OCI-LY3 (cell line): ENCODE measurements at regions not wholly inside any gene's neighbourhood (a gene's known extent, or its start where the extent isn't known, plus 50 kb on each side); places are given as distances from the start of the nearest gene placed in this dataset.

Source experiments
- H2AFZ ChIP-seq: fragments of 200-600, 300-600 bp; shearing (Covaris generic); 2 replicates; pipeline ENCODE4 v1.6.0; 2014; ENCODE audit warnings: antibody characterized with exemption, low read depth, low read length
- H3K27ac ChIP-seq: fragments of 200-600, 300-600 bp; sonication (generic); 2 replicates; pipeline ENCODE4 v1.5.1; 2014; ENCODE audit warnings: mild to moderate bottlenecking, low read length, moderate library complexity, mixed read lengths
- H3K27me3 ChIP-seq: fragments of 200-600, 300-600 bp; sonication (generic); 2 replicates; pipeline ENCODE4 v1.6.1; 2014; ENCODE audit warnings: low read depth, low read length, mixed read lengths
- H3K36me3 ChIP-seq: fragments of 200-600, 300-600 bp; sonication (generic); replicated peaks from 2 replicates; pipeline ENCODE3; 2014; ENCODE audit warnings: low read depth, low read length, mixed read lengths
- H3K4me1 ChIP-seq: fragments of 300-600, 200-600 bp; sonication (generic); 2 replicates; pipeline ENCODE4 v1.6.1; 2014; ENCODE audit warnings: low read length, mixed read lengths
- H3K4me2 ChIP-seq: fragments of 200-600, 300-600 bp; sonication (generic); 2 replicates; pipeline ENCODE4 v1.6.1; 2014; ENCODE audit warnings: low read length, mixed read lengths
- H3K4me3 ChIP-seq: fragments of 300-600, 200-600 bp; sonication (generic); 2 replicates; pipeline ENCODE4 v1.5.1; 2014; ENCODE audit warnings: antibody characterized with exemption, mild to moderate bottlenecking, low read length, moderate library complexity
- H3K79me2 ChIP-seq: fragments of 300-600, 200-600 bp; shearing (Covaris generic); 2 replicates; pipeline ENCODE4 v1.6.1; 2014; ENCODE audit warnings: mild to moderate bottlenecking, low read length, mixed read lengths
- H3K9ac ChIP-seq: fragments of 300-600, 200-600 bp; shearing (Covaris generic); 2 replicates; pipeline ENCODE4 v1.6.0; 2014; ENCODE audit warnings: mild to moderate bottlenecking, low read length, moderate library complexity
- H3K9me3 ChIP-seq: fragments of 200-600, 300-600 bp; shearing (Covaris generic); 2 replicates; pipeline ENCODE4 v1.6.1; 2014; ENCODE audit warnings: low read length, mixed read lengths; ENCODE audit not compliant: insufficient read depth
- H4K20me1 ChIP-seq: fragments of 200-600, 300-600 bp; sonication (generic); 2 replicates; pipeline ENCODE4 v1.6.1; 2016; ENCODE audit warnings: low read length, mixed read lengths; ENCODE audit not compliant: insufficient read depth
- EZH2phosphoT487 ChIP-seq: fragments of 200-600 bp; shearing (Covaris generic); IDR thresholded peaks from 2 replicates; pipeline ENCODE4 v1.6.1; 2018; ENCODE audit warnings: antibody characterized with exemption, mixed run types, low read depth
- TF ChIP-seq, protein P1 (sequence below): fragments of 200-600, 300-600 bp; sonication (generic); IDR thresholded peaks from 2 replicates; pipeline ENCODE4 v1.5.1; 2014; ENCODE audit warnings: antibody characterized with exemption, low read length, low read depth

DNA sequence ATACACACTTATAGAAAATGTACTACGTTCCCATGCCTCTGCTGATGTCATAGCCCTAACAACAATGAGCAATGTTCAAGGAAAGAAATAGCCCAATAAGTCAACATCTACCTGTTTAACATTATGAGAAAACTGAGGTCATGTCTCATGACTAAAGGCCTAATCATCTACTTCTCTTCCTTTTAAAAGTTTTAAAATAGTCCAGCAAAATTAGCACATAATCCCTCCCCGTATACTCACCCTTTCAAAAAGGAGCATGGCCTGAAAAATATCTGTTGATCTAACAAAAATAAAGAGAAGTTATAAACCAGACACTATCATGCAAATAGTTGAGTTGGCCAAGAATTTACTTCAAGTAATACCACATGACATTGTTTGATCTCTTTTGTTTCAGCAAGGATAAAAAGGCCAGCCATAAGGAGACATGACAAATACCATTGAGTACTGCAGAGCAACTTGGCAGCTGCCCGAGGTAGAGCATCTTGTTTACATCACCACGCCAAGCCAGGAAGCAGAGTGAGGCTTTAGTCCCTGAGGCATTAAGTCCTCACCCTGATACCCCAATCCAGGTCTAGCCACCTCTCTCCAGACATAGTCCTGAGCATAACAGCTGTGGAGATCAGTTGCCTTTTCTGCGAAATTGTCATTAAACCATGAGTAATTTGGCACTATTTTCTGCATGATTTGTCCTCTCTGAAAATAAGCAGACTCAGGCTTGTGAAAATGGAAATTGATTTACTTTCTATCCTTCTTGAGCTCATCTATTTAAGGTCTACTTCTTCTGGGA lies 137.4 kb upstream of the ETAA1 start:
- no peaks in the 10 kb centered on the region for H3K79me2 ChIP-seq
- no peaks in the 10 kb centered on the region for H3K9me3 ChIP-seq
- no peak overlapping the region for H3K9ac ChIP-seq
- H3K4me2 ChIP-seq = no peak overlapping the region
- no peaks in the 10 kb centered on the region for H3K27me3 ChIP-seq
- TF ChIP-seq EZH2phosphoT487 = no peak
- TF ChIP-seq, protein P1, sequence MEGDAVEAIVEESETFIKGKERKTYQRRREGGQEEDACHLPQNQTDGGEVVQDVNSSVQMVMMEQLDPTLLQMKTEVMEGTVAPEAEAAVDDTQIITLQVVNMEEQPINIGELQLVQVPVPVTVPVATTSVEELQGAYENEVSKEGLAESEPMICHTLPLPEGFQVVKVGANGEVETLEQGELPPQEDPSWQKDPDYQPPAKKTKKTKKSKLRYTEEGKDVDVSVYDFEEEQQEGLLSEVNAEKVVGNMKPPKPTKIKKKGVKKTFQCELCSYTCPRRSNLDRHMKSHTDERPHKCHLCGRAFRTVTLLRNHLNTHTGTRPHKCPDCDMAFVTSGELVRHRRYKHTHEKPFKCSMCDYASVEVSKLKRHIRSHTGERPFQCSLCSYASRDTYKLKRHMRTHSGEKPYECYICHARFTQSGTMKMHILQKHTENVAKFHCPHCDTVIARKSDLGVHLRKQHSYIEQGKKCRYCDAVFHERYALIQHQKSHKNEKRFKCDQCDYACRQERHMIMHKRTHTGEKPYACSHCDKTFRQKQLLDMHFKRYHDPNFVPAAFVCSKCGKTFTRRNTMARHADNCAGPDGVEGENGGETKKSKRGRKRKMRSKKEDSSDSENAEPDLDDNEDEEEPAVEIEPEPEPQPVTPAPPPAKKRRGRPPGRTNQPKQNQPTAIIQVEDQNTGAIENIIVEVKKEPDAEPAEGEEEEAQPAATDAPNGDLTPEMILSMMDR = no peak
- no peaks in the 10 kb centered on the region for H4K20me1 ChIP-seq
- no peak overlapping the region for H3K27ac ChIP-seq
- H3K36me3 ChIP-seq = no peaks in the 10 kb centered on the region
- no peaks in the 10 kb centered on the region for H3K4me1 ChIP-seq
- no peak overlapping the region for H3K4me3 ChIP-seq
- no peak overlapping the region for H2AFZ ChIP-seq

DNA sequence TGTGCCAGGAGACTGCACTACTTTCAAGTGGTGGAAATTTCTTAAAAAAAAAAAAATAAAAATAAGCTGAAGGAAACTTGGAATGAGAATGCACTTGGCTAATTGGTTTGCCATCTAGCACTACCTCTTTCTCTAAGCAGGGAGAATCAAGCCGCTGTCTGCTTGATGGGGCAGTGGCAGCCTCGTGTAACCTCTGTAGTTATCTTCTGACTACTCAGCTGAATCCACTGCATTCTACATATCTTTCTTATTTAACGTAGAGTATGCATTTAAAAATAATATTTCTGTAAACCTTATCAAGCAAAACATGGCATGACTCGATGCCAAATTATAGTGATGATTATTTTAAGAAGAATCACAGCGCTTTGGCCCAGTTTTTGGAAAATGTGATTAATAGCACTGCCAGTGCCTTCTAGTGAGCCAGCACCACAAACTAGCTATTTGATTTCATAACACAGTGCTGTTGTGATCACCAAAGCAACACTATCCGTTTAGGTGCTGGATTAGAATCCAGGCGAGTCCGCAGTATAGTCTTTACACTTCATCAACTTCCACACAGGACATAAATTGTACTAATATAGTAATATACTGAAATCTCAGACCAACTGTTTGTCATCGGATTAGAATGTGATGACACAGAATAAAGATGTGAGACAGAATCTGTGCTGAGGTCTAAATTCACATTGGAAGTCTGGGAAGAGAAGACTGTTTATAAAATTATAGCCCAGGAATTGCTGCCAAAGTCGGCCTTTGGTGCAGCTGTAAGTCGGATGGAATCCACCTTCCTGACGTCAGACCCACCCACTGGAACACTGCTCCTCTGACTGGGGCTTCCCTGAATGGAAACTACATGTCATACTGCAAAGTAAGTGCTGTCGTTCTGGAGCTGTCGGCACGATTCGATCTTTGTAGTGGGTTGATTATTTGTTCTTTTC lies 136.5 kb upstream of the ETAA1 start:
- H3K27ac ChIP-seq = no peak overlapping the region
- no peak for TF ChIP-seq EZH2phosphoT487
- TF ChIP-seq, protein P1 = no peak
- no peaks in the 10 kb centered on the region for H3K27me3 ChIP-seq
- H3K4me2 ChIP-seq = no peak overlapping the region
- no peak overlapping the region for H2AFZ ChIP-seq
- H3K36me3 ChIP-seq = no peaks in the 10 kb centered on the region
- no peaks in the 10 kb centered on the region for H3K9me3 ChIP-seq
- H3K9ac ChIP-seq = no peak overlapping the region
- no peaks in the 10 kb centered on the region for H3K4me1 ChIP-seq
- no peaks in the 10 kb centered on the region for H4K20me1 ChIP-seq
- no peak overlapping the region for H3K4me3 ChIP-seq
- no peaks in the 10 kb centered on the region for H3K79me2 ChIP-seq

GRCh38 chr2:67267241-67267640 lies 129.9 kb upstream of the ETAA1 start:
- Histone ChIP-seq H3K4me3 (no peak overlapping the region), H3K4me2 (no peak overlapping the region), H2AFZ (no peak overlapping the region), H3K9me3 (no peaks in the 10 kb centered on the region), H3K79me2 (no peaks in the 10 kb centered on the region), H3K4me1 (no peaks in the 10 kb centered on the region), H3K36me3 (no peaks in the 10 kb centered on the region), H3K27ac (no peak overlapping the region), H3K9ac (no peak overlapping the region), H4K20me1 (no peaks in the 10 kb centered on the region), H3K27me3 (no peaks in the 10 kb centered on the region)
- TF ChIP-seq EZH2phosphoT487 = no peak
- TF ChIP-seq, protein P1 = no peak

- no peaks in the 10 kb centered on the region for H3K27me3 ChIP-seq
- H3K36me3 ChIP-seq = no peaks in the 10 kb centered on the region
- no peaks in the 10 kb centered on the region for H3K79me2 ChIP-seq
- H3K4me2 ChIP-seq = no peak overlapping the region
- H2AFZ ChIP-seq = no peak overlapping the region
- no peak overlapping the region for H3K27ac ChIP-seq
- no peaks in the 10 kb centered on the region for H3K9me3 ChIP-seq
- H3K4me3 ChIP-seq = no peak overlapping the region
- no peak overlapping the region for H3K9ac ChIP-seq
- H3K4me1 ChIP-seq = no peaks in the 10 kb centered on the region
- no peak for TF ChIP-seq EZH2phosphoT487
- TF ChIP-seq, protein P1 = no peak
- no peaks in the 10 kb centered on the region for H4K20me1 ChIP-seq
Measured at GRCh38 chr2:67268797-67269196, 128.3 kb upstream of the ETAA1 start.
